ENCODE measurements at regions not wholly inside any gene's neighbourhood (a gene's known extent, or its start where the extent isn't known, plus 50 kb on each side); places are given as distances from the start of the nearest gene placed in this dataset.

GRCh38 chr20:50341880-50342637 lies 151.4 kb downstream of the CEBPB start:
- H3K4me3 ChIP-seq, result no peak overlapping the region
- no peak for ATAC-seq
- TF ChIP-seq CTCF (IDR thresholded peaks at IDR 0.05), result no peak
- TF ChIP-seq POLR2A (IDR thresholded peaks at IDR 0.05), result no peak
- no peak for TF ChIP-seq POLR2AphosphoS5 (IDR thresholded peaks at IDR 0.05)
- no peak for TF ChIP-seq EP300 (IDR thresholded peaks at IDR 0.05)
- 90 to 94% methylated on average over 7 to 12 of the region's 12 CpGs for WGBS, 2 donors (ENCODE audit: low coverage in 1 of 2)
- H3K27me3 ChIP-seq, result no peaks in the 10 kb centered on the region
- H3K9me3 ChIP-seq, result no peaks in the 10 kb centered on the region
- H3K27ac ChIP-seq, result no peak overlapping the region
- H3K36me3 ChIP-seq, result no peaks in the 10 kb centered on the region
- H3K4me1 ChIP-seq, result peaks cover 0 to 36% (median 9%) of the 10 kb centered on the region in 3 donors

GRCh38 chr20:50342638-50343102 lies 152.0 kb downstream of the CEBPB start:
- WGBS, 2 donors (ENCODE audit: low coverage in 1 of 2), result 100% methylated on average over 2 to 4 of the region's 5 CpGs
- Histone ChIP-seq H3K4me1 (peaks cover 0 to 40% (median 9%) of the 10 kb centered on the region in 3 donors), H3K27me3 (no peaks in the 10 kb centered on the region), H3K9me3 (no peaks in the 10 kb centered on the region), H3K36me3 (no peaks in the 10 kb centered on the region), H3K4me3 (no peak overlapping the region), H3K27ac (no peak overlapping the region)
- no peak for TF ChIP-seq POLR2AphosphoS5 (IDR thresholded peaks at IDR 0.05)
- no peak for TF ChIP-seq EP300 (IDR thresholded peaks at IDR 0.05)
- no peak for TF ChIP-seq POLR2A (IDR thresholded peaks at IDR 0.05)
- TF ChIP-seq CTCF (IDR thresholded peaks at IDR 0.05), result no peak
- no peak for ATAC-seq

GRCh38 chr20:50343125-50343489 lies 152.5 kb downstream of the CEBPB start:
- no peak for TF ChIP-seq POLR2AphosphoS5 (IDR thresholded peaks at IDR 0.05)
- TF ChIP-seq CTCF (IDR thresholded peaks at IDR 0.05), result no peak
- TF ChIP-seq EP300 (IDR thresholded peaks at IDR 0.05), result no peak
- 48 to 92% methylated on average over 4 of the region's 10 CpGs for WGBS, 2 donors (ENCODE audit: low coverage in 1 of 2)
- Histone ChIP-seq H3K9me3 (no peaks in the 10 kb centered on the region), H3K4me3 (no peak overlapping the region), H3K36me3 (no peaks in the 10 kb centered on the region), H3K4me1 (peaks cover 0 to 40% (median 9%) of the 10 kb centered on the region in 3 donors), H3K27ac (no peak overlapping the region), H3K27me3 (no peaks in the 10 kb centered on the region)
- ATAC-seq, result no peak

GRCh38 chr20:50343490-50344179 lies 153.0 kb downstream of the CEBPB start:
- Histone ChIP-seq H3K27me3 (no peaks in the 10 kb centered on the region), H3K36me3 (no peaks in the 10 kb centered on the region), H3K27ac (no peak overlapping the region), H3K9me3 (no peaks in the 10 kb centered on the region), H3K4me3 (no peak overlapping the region), H3K4me1 (peaks cover 0 to 37% (median 9%) of the 10 kb centered on the region in 3 donors)
- TF ChIP-seq EP300 (IDR thresholded peaks at IDR 0.05), result no peak
- no peak for TF ChIP-seq CTCF (IDR thresholded peaks at IDR 0.05)
- TF ChIP-seq POLR2A (IDR thresholded peaks at IDR 0.05), result no peak
- no peak for TF ChIP-seq POLR2AphosphoS5 (IDR thresholded peaks at IDR 0.05)
- ATAC-seq, result no peak
- WGBS, 2 donors (ENCODE audit: low coverage in 1 of 2), result 40% methylated on average over 1 of the region's 25 CpGs; no CpG with 5 or more reads in 1 of the 2 donors

Measured in gastroesophageal sphincter (tissue), 4 donors.